ENCODE measurements at regions not wholly inside any gene's neighbourhood (a gene's known extent, or its start where the extent isn't known, plus 50 kb on each side); places are given as distances from the start of the nearest gene placed in this dataset.

DNA sequence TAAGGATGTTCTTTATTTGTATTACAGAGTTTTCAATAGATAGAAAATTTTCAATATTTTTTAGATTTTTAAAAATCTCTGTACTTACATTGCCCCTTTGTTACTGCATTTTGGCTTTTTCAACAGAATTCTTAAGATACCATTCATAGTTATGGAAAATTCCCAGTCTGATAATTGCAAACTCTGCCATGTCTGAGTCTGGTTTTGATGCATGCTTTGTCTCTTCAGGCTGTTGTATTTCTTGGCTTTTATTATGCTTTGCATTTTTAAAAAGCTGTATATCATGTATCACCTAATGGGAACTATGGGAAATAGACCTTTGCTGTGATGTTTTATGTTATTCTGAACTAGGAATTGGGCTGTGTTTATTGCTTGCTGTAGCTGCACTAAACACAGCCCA lies 898.9 kb upstream of the ADGRB3 start:
- H3K27ac ChIP-seq, result no peak overlapping the region
- no peak for ATAC-seq
- H3K4me1 ChIP-seq, result no peaks in the 10 kb centered on the region
- H3K4me2 ChIP-seq, result no peak overlapping the region
- CTCF ChIA-PET, result no interaction called here
- no peak overlapping the region for H3K4me3 ChIP-seq
- H3K9me3 ChIP-seq, result no peaks in the 10 kb centered on the region
- no peak for TF ChIP-seq HOXB5 (CRISPR knock-in tag; IDR thresholded peaks at IDR 0.05)
- TF ChIP-seq, protein P1, sequence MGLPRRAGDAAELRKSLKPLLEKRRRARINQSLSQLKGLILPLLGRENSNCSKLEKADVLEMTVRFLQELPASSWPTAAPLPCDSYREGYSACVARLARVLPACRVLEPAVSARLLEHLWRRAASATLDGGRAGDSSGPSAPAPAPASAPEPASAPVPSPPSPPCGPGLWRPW (IDR thresholded peaks at IDR 0.05), result no peak
- TF ChIP-seq EHMT2 (IDR thresholded peaks at IDR 0.05; ENCODE audit: low read depth), result no peak
- TF ChIP-seq MAZ (IDR thresholded peaks at IDR 0.05; ENCODE audit: borderline replicate concordance, low read depth, low read length), result no peak
- TF ChIP-seq CEBPB (IDR thresholded peaks at IDR 0.05), result no peak
- TF ChIP-seq, protein P2, sequence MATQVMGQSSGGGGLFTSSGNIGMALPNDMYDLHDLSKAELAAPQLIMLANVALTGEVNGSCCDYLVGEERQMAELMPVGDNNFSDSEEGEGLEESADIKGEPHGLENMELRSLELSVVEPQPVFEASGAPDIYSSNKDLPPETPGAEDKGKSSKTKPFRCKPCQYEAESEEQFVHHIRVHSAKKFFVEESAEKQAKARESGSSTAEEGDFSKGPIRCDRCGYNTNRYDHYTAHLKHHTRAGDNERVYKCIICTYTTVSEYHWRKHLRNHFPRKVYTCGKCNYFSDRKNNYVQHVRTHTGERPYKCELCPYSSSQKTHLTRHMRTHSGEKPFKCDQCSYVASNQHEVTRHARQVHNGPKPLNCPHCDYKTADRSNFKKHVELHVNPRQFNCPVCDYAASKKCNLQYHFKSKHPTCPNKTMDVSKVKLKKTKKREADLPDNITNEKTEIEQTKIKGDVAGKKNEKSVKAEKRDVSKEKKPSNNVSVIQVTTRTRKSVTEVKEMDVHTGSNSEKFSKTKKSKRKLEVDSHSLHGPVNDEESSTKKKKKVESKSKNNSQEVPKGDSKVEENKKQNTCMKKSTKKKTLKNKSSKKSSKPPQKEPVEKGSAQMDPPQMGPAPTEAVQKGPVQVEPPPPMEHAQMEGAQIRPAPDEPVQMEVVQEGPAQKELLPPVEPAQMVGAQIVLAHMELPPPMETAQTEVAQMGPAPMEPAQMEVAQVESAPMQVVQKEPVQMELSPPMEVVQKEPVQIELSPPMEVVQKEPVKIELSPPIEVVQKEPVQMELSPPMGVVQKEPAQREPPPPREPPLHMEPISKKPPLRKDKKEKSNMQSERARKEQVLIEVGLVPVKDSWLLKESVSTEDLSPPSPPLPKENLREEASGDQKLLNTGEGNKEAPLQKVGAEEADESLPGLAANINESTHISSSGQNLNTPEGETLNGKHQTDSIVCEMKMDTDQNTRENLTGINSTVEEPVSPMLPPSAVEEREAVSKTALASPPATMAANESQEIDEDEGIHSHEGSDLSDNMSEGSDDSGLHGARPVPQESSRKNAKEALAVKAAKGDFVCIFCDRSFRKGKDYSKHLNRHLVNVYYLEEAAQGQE (IDR thresholded peaks at IDR 0.05), result no peak
- TF ChIP-seq, protein P3, sequence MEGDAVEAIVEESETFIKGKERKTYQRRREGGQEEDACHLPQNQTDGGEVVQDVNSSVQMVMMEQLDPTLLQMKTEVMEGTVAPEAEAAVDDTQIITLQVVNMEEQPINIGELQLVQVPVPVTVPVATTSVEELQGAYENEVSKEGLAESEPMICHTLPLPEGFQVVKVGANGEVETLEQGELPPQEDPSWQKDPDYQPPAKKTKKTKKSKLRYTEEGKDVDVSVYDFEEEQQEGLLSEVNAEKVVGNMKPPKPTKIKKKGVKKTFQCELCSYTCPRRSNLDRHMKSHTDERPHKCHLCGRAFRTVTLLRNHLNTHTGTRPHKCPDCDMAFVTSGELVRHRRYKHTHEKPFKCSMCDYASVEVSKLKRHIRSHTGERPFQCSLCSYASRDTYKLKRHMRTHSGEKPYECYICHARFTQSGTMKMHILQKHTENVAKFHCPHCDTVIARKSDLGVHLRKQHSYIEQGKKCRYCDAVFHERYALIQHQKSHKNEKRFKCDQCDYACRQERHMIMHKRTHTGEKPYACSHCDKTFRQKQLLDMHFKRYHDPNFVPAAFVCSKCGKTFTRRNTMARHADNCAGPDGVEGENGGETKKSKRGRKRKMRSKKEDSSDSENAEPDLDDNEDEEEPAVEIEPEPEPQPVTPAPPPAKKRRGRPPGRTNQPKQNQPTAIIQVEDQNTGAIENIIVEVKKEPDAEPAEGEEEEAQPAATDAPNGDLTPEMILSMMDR (IDR thresholded peaks at IDR 0.05), result no peak
- TF ChIP-seq SREBF2 (IDR thresholded peaks at IDR 0.05), result no peak
- TF ChIP-seq, protein P4, sequence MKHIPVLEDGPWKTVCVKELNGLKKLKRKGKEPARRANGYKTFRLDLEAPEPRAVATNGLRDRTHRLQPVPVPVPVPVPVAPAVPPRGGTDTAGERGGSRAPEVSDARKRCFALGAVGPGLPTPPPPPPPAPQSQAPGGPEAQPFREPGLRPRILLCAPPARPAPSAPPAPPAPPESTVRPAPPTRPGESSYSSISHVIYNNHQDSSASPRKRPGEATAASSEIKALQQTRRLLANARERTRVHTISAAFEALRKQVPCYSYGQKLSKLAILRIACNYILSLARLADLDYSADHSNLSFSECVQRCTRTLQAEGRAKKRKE (CRISPR knock-in tag; IDR thresholded peaks at IDR 0.05; ENCODE audit: low read depth), result no peak
- no peak for TF ChIP-seq POLR2AphosphoS2 (conservative IDR thresholded peaks at IDR 0.05; ENCODE audit: low read length)
- POLR2A ChIA-PET, result no interaction called here
- no peak for DNase-seq (ENCODE audit: low read depth in 1 of 2, low spot score in 1 of 2)
- FAIRE-seq, result no peak

DNA sequence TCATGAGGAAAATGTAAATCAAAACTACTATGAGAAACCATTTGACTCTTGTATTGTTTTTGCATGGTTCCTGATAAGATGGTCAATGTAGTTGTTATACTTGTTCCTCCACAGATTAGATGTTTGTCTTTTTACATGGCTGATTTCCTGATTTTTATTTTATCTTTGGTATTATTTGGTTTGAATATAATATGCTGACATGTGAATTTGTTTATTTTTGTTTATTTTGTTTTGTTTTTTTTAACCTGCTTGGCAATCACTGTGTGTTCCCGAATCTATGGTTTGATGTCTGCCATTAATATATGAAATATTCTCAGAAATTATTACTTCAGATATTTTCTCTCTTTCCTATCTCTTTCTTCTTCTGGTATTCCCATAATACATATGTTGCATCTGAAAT lies 899.5 kb upstream of the ADGRB3 start:
- 3% methylated on average over 1 of the region's 1 CpG for WGBS (ENCODE audit: missing lambda C conversion rate)
- ChIA-PET CTCF (no interaction called here), POLR2A (no interaction called here)
- Histone ChIP-seq H3K4me2 (no peak overlapping the region), H3K4me1 (no peaks in the 10 kb centered on the region), H3K9me3 (no peaks in the 10 kb centered on the region), H3K4me3 (no peak overlapping the region), H3K27ac (no peak overlapping the region)
- DNase-seq (ENCODE audit: low read depth in 1 of 2, low spot score in 1 of 2), result no peak
- no peak for FAIRE-seq
- TF ChIP-seq MAFK (IDR thresholded peaks at IDR 0.05; ENCODE audit: partially characterized antibody) (peak; percentile 25), ZC3H11A (IDR thresholded peaks at IDR 0.05) (no peak)
- no peak for ATAC-seq

DNA sequence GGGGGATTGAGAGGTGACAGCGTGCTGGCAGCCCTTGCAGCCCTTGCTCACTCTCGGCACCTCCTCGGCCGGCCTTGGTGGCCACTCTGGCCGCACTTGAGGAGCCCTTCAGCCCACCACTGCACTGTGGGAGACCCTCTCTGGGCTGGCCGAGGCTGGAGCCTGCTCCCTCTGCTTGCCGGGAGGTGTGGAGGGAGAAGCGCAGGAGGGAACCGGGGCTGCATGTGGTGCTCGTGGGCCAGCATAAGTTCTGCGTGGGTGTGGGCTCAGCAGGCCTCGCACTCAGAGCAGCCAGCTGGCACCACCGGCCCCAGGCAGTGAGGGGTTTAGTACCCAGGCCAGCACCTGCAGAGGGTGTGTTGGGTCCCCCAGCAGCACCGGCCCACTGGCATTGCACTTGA lies 912.2 kb upstream of the ADGRB3 start:
- Histone ChIP-seq H3K4me1 (no peaks in the 10 kb centered on the region), H3K4me3 (no peak overlapping the region), H3K9me3 (no peaks in the 10 kb centered on the region), H3K4me2 (no peak overlapping the region), H3K27ac (no peak overlapping the region)
- 4% methylated on average over 8 of the region's 14 CpGs for WGBS (ENCODE audit: missing lambda C conversion rate)
- ChIA-PET CTCF (no interaction called here), POLR2A (no interaction called here)
- TF ChIP-seq RAD21 (conservative IDR thresholded peaks at IDR 0.05 in 1 of 2, IDR thresholded peaks at IDR 0.05 in 1 of 2) (no peak), TFCP2L1 (CRISPR knock-in tag; IDR thresholded peaks at IDR 0.05) (no peak), ZNF302 (CRISPR knock-in tag; IDR thresholded peaks at IDR 0.05) (no peak), MAZ (IDR thresholded peaks at IDR 0.05; ENCODE audit: borderline replicate concordance, low read depth, low read length) (no peak), RNF2 (IDR thresholded peaks at IDR 0.05; ENCODE audit: borderline replicate concordance, low read depth) (no peak), NPAS2 (CRISPR knock-in tag; IDR thresholded peaks at IDR 0.05; ENCODE audit: borderline replicate concordance) (no peak), GATA3 (IDR thresholded peaks at IDR 0.05; ENCODE audit: borderline replicate concordance) (no peak), SREBF2 (IDR thresholded peaks at IDR 0.05) (no peak), CEBPB (IDR thresholded peaks at IDR 0.05) (no peak), RFX5 (IDR thresholded peaks at IDR 0.05) (no peak), KDM5A (IDR thresholded peaks at IDR 0.05) (no peak), FOXS1 (CRISPR knock-in tag; IDR thresholded peaks at IDR 0.05) (no peak)
- TF ChIP-seq, protein P1 (IDR thresholded peaks at IDR 0.05), result no peak
- TF ChIP-seq, protein P5, sequence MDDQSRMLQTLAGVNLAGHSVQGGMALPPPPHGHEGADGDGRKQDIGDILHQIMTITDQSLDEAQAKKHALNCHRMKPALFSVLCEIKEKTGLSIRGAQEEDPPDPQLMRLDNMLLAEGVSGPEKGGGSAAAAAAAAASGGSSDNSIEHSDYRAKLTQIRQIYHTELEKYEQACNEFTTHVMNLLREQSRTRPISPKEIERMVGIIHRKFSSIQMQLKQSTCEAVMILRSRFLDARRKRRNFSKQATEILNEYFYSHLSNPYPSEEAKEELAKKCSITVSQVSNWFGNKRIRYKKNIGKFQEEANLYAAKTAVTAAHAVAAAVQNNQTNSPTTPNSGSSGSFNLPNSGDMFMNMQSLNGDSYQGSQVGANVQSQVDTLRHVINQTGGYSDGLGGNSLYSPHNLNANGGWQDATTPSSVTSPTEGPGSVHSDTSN (IDR thresholded peaks at IDR 0.05), result no peak
- TF ChIP-seq, protein P6, sequence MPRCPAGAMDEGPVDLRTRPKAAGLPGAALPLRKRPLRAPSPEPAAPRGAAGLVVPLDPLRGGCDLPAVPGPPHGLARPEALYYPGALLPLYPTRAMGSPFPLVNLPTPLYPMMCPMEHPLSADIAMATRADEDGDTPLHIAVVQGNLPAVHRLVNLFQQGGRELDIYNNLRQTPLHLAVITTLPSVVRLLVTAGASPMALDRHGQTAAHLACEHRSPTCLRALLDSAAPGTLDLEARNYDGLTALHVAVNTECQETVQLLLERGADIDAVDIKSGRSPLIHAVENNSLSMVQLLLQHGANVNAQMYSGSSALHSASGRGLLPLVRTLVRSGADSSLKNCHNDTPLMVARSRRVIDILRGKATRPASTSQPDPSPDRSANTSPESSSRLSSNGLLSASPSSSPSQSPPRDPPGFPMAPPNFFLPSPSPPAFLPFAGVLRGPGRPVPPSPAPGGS (IDR thresholded peaks at IDR 0.05), result no peak
- DNase-seq (ENCODE audit: low read depth in 1 of 2, low spot score in 1 of 2), result no peak
- no peak for FAIRE-seq
- no peak for ATAC-seq

Measured in A549 (cell line).